ENCODE measurements at regions not wholly inside any gene's neighbourhood (a gene's known extent, or its start where the extent isn't known, plus 50 kb on each side); places are given as distances from the start of the nearest gene placed in this dataset.
A peak's percentile ranks its signal among the peaks of the same experiment; 100 is the strongest.

DNA sequence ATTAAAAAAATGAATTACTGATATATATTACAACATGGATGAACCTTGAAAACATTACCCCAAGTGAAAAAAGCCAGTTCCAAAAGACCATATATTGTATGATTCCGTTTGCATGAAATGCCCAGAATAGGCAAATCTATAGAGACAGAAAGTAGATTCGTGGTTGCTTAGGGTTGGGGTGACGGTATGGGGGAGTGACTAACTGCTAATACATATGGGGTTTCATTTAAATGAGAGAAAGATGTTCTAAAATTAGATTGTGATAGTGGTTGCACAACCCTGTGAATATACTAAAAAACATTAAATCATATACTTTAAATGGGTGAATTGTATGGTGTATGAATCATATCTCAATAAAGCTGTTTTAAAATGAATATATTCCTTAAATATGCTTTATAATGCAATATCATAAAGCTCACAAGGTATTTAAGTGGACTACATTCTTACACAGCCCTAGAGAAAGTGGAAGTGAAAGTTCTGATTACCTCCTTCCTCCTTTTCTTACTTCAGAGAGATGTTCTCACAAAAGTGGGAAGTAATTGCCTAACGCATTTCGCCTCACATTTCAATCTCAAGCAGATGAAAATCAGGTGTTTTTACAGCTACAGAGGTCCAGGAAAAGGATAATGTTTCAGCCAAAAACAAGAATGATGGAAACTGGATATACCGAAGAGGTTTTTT, 142.7 kb upstream of the GNAO1 start:
- no peaks in the 10 kb centered on the region for H3K36me3 Mint-ChIP-seq (ENCODE audit: low read depth)
- H3K27me3 Mint-ChIP-seq (ENCODE audit: insufficient read depth) = 0 out of 2 replicates have a peak, but pooled peaks cover 1% of the 10 kb centered on the region
- no peak overlapping the region for H3K4me3 Mint-ChIP-seq
- TF ChIP-seq, protein P1, sequence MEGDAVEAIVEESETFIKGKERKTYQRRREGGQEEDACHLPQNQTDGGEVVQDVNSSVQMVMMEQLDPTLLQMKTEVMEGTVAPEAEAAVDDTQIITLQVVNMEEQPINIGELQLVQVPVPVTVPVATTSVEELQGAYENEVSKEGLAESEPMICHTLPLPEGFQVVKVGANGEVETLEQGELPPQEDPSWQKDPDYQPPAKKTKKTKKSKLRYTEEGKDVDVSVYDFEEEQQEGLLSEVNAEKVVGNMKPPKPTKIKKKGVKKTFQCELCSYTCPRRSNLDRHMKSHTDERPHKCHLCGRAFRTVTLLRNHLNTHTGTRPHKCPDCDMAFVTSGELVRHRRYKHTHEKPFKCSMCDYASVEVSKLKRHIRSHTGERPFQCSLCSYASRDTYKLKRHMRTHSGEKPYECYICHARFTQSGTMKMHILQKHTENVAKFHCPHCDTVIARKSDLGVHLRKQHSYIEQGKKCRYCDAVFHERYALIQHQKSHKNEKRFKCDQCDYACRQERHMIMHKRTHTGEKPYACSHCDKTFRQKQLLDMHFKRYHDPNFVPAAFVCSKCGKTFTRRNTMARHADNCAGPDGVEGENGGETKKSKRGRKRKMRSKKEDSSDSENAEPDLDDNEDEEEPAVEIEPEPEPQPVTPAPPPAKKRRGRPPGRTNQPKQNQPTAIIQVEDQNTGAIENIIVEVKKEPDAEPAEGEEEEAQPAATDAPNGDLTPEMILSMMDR (IDR thresholded peaks at IDR 0.05) = no peak
- peaks cover 20% of the 10 kb centered on the region for H3K9me3 Mint-ChIP-seq
- no peak for DNase-seq
- H3K27ac Mint-ChIP-seq = no peak overlapping the region
- H3K4me1 Mint-ChIP-seq (ENCODE audit: low read depth) = no peaks in the 10 kb centered on the region

DNA sequence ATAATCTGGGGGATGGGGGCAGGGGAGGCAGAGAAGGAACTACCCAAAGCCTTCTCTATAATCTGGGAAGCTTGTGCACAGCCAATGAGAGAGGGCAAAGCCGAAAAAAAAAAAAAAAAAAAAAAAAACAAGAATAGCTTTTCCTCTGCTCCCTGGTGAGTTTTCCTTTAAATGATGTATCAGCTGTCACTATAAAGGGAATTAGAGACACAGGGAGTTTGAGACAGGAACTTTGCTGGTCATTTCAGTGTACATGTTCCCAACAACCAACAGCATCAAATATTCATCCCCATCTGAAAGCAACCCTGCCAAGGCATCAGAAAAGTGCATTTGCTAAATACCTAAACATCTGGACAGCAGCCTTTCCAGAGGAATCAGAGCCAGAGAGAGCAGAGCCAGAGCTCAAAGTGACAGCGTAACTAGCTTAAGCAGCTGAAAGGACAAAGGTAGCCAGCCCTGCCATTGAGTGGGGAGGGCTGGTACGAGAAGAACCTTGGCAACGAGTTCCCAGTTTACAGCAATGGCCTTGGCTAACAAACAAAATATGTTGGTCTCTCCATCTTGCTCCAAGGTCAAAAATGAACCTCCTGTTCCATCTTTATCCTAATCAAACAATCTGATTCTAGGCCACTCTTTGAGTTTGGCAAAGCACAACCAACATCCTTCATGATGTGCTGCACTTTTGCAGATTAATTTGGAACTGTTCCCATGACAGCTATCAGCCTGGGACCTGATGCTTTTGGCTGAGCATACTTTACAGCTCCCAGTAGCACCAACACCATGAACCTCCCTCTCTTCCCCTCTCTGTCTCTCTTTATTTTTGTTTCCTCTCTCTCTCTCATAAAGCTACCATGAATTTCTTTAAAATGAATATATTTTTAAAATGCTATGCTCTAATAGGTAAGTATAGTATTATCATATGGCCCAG, 143.7 kb upstream of the GNAO1 start:
- Mint-ChIP-seq H3K27ac (no peak overlapping the region), H3K27me3 (ENCODE audit: insufficient read depth) (no peaks in the 10 kb centered on the region), H3K36me3 (ENCODE audit: low read depth) (no peaks in the 10 kb centered on the region), H3K9me3 (peaks cover 23% of the 10 kb centered on the region), H3K4me1 (ENCODE audit: low read depth) (no peaks in the 10 kb centered on the region), H3K4me3 (no peak overlapping the region)
- TF ChIP-seq, protein P1 (IDR thresholded peaks at IDR 0.05) = no peak
- no peak for DNase-seq

DNA sequence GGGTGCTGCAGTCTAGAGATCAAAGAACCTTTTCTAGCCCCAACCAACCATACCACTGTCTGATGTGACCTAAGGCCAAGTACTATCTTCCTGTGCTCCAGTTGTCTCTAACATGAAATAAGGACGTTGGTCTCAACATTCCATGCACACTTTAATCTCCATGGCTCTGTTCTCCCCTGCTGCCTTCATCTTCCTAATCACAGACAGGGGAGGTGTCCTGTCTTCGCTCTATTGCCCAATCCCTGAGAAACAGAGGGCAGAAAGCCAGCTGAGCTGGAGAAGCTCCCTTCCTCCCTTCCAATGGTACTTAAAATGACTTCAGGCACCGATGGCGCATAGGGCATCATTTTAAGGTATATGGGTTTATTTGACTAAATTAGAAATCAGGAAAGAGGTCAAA, 148.9 kb upstream of the GNAO1 start:
- Mint-ChIP-seq H3K27ac (no peak overlapping the region), H3K9me3 (peaks cover 32% of the 10 kb centered on the region), H3K4me3 (no peak overlapping the region), H3K4me1 (ENCODE audit: low read depth) (no peaks in the 10 kb centered on the region), H3K36me3 (ENCODE audit: low read depth) (no peaks in the 10 kb centered on the region; the same call in 1 of the 2 replicates), H3K27me3 (ENCODE audit: insufficient read depth) (peaks cover 2% of the 10 kb centered on the region; the same call in 1 of the 2 replicates)
- TF ChIP-seq, protein P1 (IDR thresholded peaks at IDR 0.05) = no peak
- no peak for DNase-seq

DNA sequence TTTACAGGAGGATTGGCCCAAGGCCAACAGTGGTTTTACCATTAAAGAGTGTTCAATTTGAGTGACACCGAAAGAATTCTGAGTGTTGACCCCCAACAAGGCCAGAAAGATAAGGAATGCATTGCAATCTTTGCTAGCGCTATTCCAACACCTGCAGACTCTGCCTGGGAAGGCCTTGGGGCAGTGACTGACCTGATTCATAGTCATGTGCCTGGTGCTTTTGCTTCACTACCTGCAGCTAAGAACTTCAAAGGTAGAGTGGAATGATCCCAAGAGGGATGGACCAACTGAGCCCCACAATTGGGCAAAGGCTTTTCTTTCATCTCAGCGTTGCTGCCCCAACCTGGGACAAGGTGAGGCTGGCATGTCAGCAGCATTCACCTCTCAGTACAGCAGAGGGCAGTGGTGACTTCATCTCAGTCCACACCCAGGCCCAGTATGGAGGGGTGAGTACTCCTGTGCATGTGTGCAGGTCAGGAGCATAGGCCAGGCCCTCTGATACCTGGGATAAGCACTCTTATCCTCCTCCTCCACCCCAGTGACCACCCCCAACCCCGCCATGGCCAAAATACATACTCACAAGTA, 149.6 kb upstream of the GNAO1 start:
- Mint-ChIP-seq H3K27me3 (ENCODE audit: insufficient read depth) (peaks cover 2% of the 10 kb centered on the region; the same call in 1 of the 2 replicates), H3K27ac (no peak overlapping the region), H3K9me3 (peaks cover 32% of the 10 kb centered on the region), H3K4me1 (ENCODE audit: low read depth) (no peaks in the 10 kb centered on the region), H3K36me3 (ENCODE audit: low read depth) (no peaks in the 10 kb centered on the region; the same call in 1 of the 2 replicates), H3K4me3 (no peak overlapping the region)
- TF ChIP-seq, protein P1 (IDR thresholded peaks at IDR 0.05) = 0 out of 2 replicates have a peak, but pooled peaks have one; percentile 16
- DNase-seq = no peak

DNA sequence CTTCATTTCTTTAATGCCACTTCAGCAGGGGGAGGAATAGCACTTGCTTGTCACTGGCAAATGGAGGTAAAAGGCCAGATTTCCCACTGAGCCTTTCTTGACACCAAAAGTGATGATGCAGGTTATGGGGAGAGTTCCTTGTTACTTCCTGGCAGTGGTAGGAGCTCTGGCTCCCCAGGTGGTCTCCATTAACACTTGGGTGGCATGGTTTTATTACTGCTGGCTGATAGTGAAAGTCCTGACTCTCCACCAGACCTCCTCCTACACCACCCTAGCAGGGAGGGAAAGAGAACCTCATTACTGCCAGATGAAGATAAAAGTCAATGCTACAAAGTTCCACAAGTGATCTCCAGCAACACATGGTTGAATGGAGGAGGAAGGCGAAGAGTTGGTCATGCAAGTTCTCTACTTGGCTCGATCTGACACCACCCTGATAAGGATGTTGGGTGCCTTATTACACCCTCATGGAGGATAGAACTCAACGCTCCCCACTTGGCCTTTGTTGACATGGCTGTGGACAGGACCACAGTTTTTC, 152.7 kb upstream of the GNAO1 start:
- Mint-ChIP-seq H3K36me3 (ENCODE audit: low read depth) (no peaks in the 10 kb centered on the region; the same call in 1 of the 2 replicates), H3K9me3 (peaks cover 27% of the 10 kb centered on the region), H3K27ac (no peak overlapping the region), H3K4me3 (no peak overlapping the region), H3K27me3 (ENCODE audit: insufficient read depth) (peaks cover 4% of the 10 kb centered on the region), H3K4me1 (ENCODE audit: low read depth) (no peaks in the 10 kb centered on the region)
- TF ChIP-seq, protein P1 (IDR thresholded peaks at IDR 0.05) = no peak
- DNase-seq = no peak
